Tibial nerve (tissue), 4 donors: ENCODE measurements at regions not wholly inside any gene's neighbourhood (a gene's known extent, or its start where the extent isn't known, plus 50 kb on each side); places are given as distances from the start of the nearest gene placed in this dataset.

ENCODE experiments used
- CTCF ChIP-seq, 5 experiments: fragments of 200-600 bp in 3 of 5; fragments of 450-650 bp in 2 of 5; sonication (generic) in 3 of 5; IDR thresholded peaks; one replicate each; pipeline ENCODE4 v1.5.1; 2016 to 2019; ENCODE audit warnings: antibody characterized with exemption in 5 of 5, mild to moderate bottlenecking in 3 of 5, moderate library complexity in 2 of 5
- EP300 ChIP-seq, 2 donors: sonication (generic); formaldehyde crosslinking; IDR thresholded peaks; one replicate each; pipeline ENCODE4 v1.6.1; 2017; ENCODE audit warnings: antibody characterized with exemption in 2 of 2, mild to moderate bottlenecking in 1 of 2
- POLR2A ChIP-seq, 2 donors: fragments of 450-650 bp; IDR thresholded peaks; one replicate each; pipeline ENCODE4 v1.6.1; 2017; ENCODE audit warnings: antibody characterized with exemption in 2 of 2, mild to moderate bottlenecking in 2 of 2, moderate library complexity in 2 of 2

GRCh38 chr1:63112155-63112900 lies 210.0 kb upstream of the FOXD3 start:
- TF ChIP-seq EP300 (IDR thresholded peaks at IDR 0.05) = no peak
- no peak for TF ChIP-seq CTCF (IDR thresholded peaks at IDR 0.05)
- TF ChIP-seq POLR2A (IDR thresholded peaks at IDR 0.05) = no peak
